ENCODE measurements at regions not wholly inside any gene's neighbourhood (a gene's known extent, or its start where the extent isn't known, plus 50 kb on each side); places are given as distances from the start of the nearest gene placed in this dataset.

DNA sequence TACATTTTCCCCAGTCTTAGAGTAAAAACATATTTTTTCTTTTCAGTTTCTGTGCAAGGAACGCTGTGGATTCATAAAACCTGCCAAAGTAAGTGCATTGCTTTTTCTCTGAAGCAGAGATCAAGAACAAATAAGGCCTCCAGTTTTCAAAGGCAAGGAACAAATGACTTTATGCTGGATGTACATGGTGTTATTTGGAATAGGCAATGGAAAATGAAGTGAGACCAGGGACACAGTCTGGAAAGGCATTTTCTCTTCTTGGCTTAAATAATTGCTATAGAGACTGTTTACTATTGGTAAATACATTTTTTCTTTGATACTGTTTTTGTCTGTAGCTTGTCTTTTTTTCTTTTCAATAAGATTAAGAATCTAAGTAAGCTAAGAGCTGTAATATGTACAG lies 725.9 kb upstream of the MDGA2 start:
- Histone ChIP-seq H3K36me3 (ENCODE audit: control insufficient read depth, insufficient read depth, low read length) (no peaks in the 10 kb centered on the region), H3K9me3 (ENCODE audit: control insufficient read depth, insufficient read depth, low read length) (no peaks in the 10 kb centered on the region), H3K27ac (ENCODE audit: low read length) (no peak overlapping the region), H3K4me3 (ENCODE audit: low read length) (no peak overlapping the region), H3K4me1 (ENCODE audit: control insufficient read depth, insufficient read depth, low read length) (no peaks in the 10 kb centered on the region), H3K27me3 (ENCODE audit: control insufficient read depth, insufficient read depth, low read length) (no peaks in the 10 kb centered on the region)
- DNase-seq (ENCODE audit: low read depth, low spot score): no peak
- WGBS (ENCODE audit: insufficient coverage, insufficient read length): no CpG with 5 or more reads among the region's 1 CpG

DNA sequence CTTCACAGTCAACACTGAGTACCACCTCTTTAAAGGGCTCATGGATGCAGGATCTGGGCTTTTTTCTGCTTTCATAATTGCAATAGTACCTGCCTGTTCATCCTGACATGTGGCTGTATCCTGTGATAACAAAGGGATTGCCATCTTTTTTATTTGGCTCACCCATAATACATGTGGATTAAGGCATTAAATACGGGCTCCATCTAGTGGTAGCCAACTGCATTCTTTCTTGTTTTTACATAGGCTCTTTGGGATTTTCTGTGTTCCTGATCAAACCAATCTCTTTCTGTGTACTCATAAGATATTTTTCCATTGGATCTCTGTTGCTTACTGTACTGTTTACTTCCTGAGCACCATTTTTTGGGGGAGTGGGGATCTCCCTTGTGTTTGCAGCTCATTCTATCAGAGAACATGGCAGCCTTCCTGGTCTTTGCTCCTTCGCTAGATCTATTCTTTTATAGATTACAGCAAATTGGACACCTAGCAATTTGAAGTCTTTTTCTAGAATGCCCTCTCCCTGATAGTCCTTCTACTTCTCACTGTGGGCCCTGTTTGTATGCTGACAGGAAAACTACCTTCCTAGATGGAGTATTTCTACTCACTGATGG lies 723.4 kb upstream of the MDGA2 start:
- no CpG with 5 or more reads among the region's 2 CpGs for WGBS (ENCODE audit: insufficient coverage, insufficient read length)
- H3K4me3 ChIP-seq (ENCODE audit: low read length): no peak overlapping the region
- no peaks in the 10 kb centered on the region for H3K9me3 ChIP-seq (ENCODE audit: control insufficient read depth, insufficient read depth, low read length)
- no peaks in the 10 kb centered on the region for H3K4me1 ChIP-seq (ENCODE audit: control insufficient read depth, insufficient read depth, low read length)
- H3K36me3 ChIP-seq (ENCODE audit: control insufficient read depth, insufficient read depth, low read length): no peaks in the 10 kb centered on the region
- no peaks in the 10 kb centered on the region for H3K27me3 ChIP-seq (ENCODE audit: control insufficient read depth, insufficient read depth, low read length)
- DNase-seq (ENCODE audit: low read depth, low spot score): peak; percentile 50
- no peak overlapping the region for H3K27ac ChIP-seq (ENCODE audit: low read length)

DNA sequence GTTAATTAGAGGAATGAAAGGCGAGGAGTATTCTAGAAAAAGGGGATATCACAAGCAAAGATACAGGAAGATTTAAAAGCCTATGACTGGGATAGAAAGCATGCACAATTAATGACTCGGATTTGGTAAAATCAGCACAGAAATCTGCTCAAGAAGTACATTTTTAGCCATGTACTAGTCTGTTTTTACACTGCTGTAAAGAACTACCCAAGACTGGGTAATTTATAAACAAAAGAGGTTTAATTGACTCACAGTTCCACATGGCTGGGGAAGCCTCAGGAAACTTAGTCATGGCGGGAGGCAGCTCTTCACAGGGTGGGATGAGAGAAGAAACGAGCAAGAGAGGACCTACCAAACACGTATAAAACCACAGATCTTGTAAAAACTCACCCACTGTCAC lies 716.3 kb upstream of the MDGA2 start:
- no CpG with 5 or more reads among the region's 5 CpGs for WGBS (ENCODE audit: insufficient coverage, insufficient read length)
- H3K27ac ChIP-seq (ENCODE audit: low read length): no peak overlapping the region
- no peaks in the 10 kb centered on the region for H3K4me1 ChIP-seq (ENCODE audit: control insufficient read depth, insufficient read depth, low read length)
- no peaks in the 10 kb centered on the region for H3K27me3 ChIP-seq (ENCODE audit: control insufficient read depth, insufficient read depth, low read length)
- no peak overlapping the region for H3K4me3 ChIP-seq (ENCODE audit: low read length)
- no peak for DNase-seq (ENCODE audit: low read depth, low spot score)
- H3K36me3 ChIP-seq (ENCODE audit: control insufficient read depth, insufficient read depth, low read length): no peaks in the 10 kb centered on the region
- H3K9me3 ChIP-seq (ENCODE audit: control insufficient read depth, insufficient read depth, low read length): no peaks in the 10 kb centered on the region

DNA sequence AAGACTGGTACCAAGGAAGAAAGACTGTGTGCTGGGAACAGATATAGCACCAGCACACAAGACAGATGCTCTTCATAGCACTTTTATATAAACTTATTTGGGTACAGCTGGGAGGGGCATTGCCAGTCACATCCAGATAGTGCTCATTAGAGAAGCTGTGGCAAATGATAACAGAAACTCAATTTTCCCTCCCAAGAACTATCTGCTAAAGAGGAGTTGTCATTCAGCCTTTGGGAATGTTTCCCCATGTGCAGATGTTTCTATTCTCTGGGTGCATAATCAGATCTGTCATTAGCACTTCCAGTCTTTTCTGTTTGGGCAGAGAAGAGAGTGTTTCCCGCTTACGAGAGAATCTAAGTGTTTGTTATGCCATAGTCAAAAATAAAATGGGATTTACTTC lies 714.9 kb upstream of the MDGA2 start:
- no peaks in the 10 kb centered on the region for H3K36me3 ChIP-seq (ENCODE audit: control insufficient read depth, insufficient read depth, low read length)
- DNase-seq (ENCODE audit: low read depth, low spot score): no peak
- WGBS (ENCODE audit: insufficient coverage, insufficient read length): no CpG with 5 or more reads among the region's 2 CpGs

DNA sequence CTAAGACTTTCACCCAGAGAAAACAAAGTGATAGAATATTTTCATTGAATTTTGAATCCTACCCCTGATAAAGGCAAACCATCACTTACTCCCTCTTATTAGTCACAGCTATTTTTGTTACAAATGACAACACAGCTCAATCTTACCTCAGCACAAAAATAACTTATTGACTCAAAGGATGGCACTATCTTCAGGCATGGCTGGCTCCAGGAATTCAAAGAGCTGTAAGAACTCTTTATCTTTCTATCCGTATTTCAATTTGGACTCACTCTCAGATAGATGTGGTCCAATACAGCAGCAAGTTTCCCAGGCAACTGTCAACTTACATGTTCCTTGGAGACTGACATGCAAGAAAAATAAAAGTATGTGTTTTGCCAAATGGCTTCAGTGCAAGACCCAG lies 709.4 kb upstream of the MDGA2 start:
- no CpG with 5 or more reads among the region's 1 CpG for WGBS (ENCODE audit: insufficient coverage, insufficient read length)
- H3K4me3 ChIP-seq (ENCODE audit: low read length): no peak overlapping the region
- DNase-seq (ENCODE audit: low read depth, low spot score): no peak
- no peaks in the 10 kb centered on the region for H3K9me3 ChIP-seq (ENCODE audit: control insufficient read depth, insufficient read depth, low read length)
- no peaks in the 10 kb centered on the region for H3K36me3 ChIP-seq (ENCODE audit: control insufficient read depth, insufficient read depth, low read length)
- H3K4me1 ChIP-seq (ENCODE audit: control insufficient read depth, insufficient read depth, low read length): no peaks in the 10 kb centered on the region; the same call in 1 of the 2 replicates
- H3K27me3 ChIP-seq (ENCODE audit: control insufficient read depth, insufficient read depth, low read length): no peaks in the 10 kb centered on the region
- H3K27ac ChIP-seq (ENCODE audit: low read length): no peak overlapping the region

More for the DNA sequence above, 714.9 kb upstream of the MDGA2 start:
- no peaks in the 10 kb centered on the region for H3K4me1 ChIP-seq (ENCODE audit: control insufficient read depth, insufficient read depth, low read length)
- no peak overlapping the region for H3K4me3 ChIP-seq (ENCODE audit: low read length)
- no peaks in the 10 kb centered on the region for H3K9me3 ChIP-seq (ENCODE audit: control insufficient read depth, insufficient read depth, low read length)
- H3K27me3 ChIP-seq (ENCODE audit: control insufficient read depth, insufficient read depth, low read length): no peaks in the 10 kb centered on the region
- H3K27ac ChIP-seq (ENCODE audit: low read length): no peak overlapping the region

DNA sequence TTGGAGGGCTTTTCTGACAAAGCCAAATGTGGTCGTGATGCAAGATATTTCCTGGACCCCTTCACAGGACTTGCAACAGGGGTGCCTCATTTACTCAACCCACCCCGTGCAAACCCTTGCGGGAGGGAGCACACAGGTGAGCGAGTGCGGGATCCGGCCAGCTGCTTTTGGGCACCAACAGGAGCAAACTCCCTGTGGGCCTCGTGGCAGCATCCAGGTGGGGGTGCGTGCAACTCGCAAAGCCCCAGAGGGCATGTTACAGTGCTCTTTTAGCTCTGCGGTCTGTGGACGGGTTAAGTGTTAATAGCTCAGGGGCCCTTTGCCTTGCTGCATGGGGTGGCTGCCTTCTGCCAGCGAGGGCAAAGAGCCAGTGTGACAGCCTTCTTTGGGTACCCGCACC lies 707.6 kb upstream of the MDGA2 start:
- no peak for DNase-seq (ENCODE audit: low read depth, low spot score)
- no peaks in the 10 kb centered on the region for H3K27me3 ChIP-seq (ENCODE audit: control insufficient read depth, insufficient read depth, low read length)
- no peaks in the 10 kb centered on the region; the same call in 1 of the 2 replicates for H3K4me1 ChIP-seq (ENCODE audit: control insufficient read depth, insufficient read depth, low read length)
- H3K36me3 ChIP-seq (ENCODE audit: control insufficient read depth, insufficient read depth, low read length): no peaks in the 10 kb centered on the region
- no peak overlapping the region for H3K27ac ChIP-seq (ENCODE audit: low read length)
- no CpG with 5 or more reads among the region's 13 CpGs for WGBS (ENCODE audit: insufficient coverage, insufficient read length)
- H3K4me3 ChIP-seq (ENCODE audit: low read length): no peak overlapping the region
- H3K9me3 ChIP-seq (ENCODE audit: control insufficient read depth, insufficient read depth, low read length): no peaks in the 10 kb centered on the region

DNA sequence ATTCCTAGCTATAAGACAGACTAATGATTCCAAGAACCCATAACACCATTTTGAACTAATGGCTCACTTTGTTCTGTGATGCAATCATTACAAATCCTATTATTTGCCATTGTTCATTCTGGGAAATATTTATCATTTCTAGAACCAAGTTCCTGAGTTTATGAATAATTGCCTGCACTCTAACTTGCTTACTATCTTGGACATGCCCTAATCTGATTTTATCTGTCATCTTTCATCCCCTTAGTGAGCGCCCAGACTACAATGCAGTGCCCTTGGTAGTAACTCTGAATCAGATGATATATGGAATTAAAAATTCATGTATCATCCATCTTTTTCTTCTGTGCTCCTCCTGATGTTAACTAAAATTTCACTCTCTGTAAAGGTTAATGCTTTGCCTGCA lies 703.1 kb upstream of the MDGA2 start:
- no peak for DNase-seq (ENCODE audit: low read depth, low spot score)
- no peak overlapping the region for H3K4me3 ChIP-seq (ENCODE audit: low read length)
- H3K9me3 ChIP-seq (ENCODE audit: control insufficient read depth, insufficient read depth, low read length): no peaks in the 10 kb centered on the region
- WGBS (ENCODE audit: insufficient coverage, insufficient read length): no CpG with 5 or more reads among the region's 1 CpG
- no peaks in the 10 kb centered on the region for H3K27me3 ChIP-seq (ENCODE audit: control insufficient read depth, insufficient read depth, low read length)
- H3K4me1 ChIP-seq (ENCODE audit: control insufficient read depth, insufficient read depth, low read length): no peaks in the 10 kb centered on the region; the same call in 1 of the 2 replicates
- H3K27ac ChIP-seq (ENCODE audit: low read length): no peak overlapping the region
- H3K36me3 ChIP-seq (ENCODE audit: control insufficient read depth, insufficient read depth, low read length): no peaks in the 10 kb centered on the region

DNA sequence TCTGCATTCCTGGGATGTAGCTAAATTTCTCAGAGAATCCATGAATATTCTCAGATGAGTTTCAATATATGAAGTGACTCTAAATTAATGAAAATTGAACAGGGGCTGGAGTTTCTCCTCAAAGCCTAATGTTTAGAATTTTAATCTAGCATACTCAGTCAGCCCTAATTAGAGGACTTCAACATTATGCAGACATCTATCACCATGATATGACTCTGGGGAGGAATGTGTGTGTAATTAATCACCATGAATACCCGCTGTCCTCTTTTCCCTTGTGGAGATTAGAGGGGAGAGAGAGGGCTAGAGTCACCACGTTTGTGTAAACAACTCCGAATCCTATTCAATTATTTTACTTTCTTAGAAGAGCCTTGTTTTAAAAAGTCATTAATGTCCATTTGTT lies 698.6 kb upstream of the MDGA2 start:
- no CpG with 5 or more reads among the region's 3 CpGs for WGBS (ENCODE audit: insufficient coverage, insufficient read length)
- Histone ChIP-seq H3K4me1 (ENCODE audit: control insufficient read depth, insufficient read depth, low read length) (no peaks in the 10 kb centered on the region), H3K27ac (ENCODE audit: low read length) (no peak overlapping the region), H3K36me3 (ENCODE audit: control insufficient read depth, insufficient read depth, low read length) (no peaks in the 10 kb centered on the region), H3K9me3 (ENCODE audit: control insufficient read depth, insufficient read depth, low read length) (no peaks in the 10 kb centered on the region), H3K4me3 (ENCODE audit: low read length) (no peak overlapping the region), H3K27me3 (ENCODE audit: control insufficient read depth, insufficient read depth, low read length) (no peaks in the 10 kb centered on the region)
- DNase-seq (ENCODE audit: low read depth, low spot score): no peak

DNA sequence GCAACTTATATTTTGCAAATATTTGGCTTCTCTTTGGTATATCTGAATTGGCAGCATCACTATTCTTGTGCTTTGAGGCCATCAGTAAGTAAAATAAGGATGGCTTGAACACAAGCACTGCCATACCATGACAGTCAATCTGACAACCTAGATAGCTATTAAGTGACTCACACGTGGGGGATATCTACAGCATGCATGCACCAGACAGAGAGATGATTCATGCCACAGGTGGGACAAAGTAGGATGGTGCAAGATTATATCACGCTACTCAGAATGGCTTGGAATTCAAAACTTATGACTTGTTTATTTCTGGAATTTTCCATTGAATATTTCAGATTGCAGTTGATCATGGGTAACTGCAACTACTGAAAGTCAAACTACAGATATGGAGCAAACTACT lies 675.6 kb upstream of the MDGA2 start:
- Histone ChIP-seq H3K27ac (ENCODE audit: low read length) (no peak overlapping the region), H3K4me1 (ENCODE audit: control insufficient read depth, insufficient read depth, low read length) (no peaks in the 10 kb centered on the region), H3K9me3 (ENCODE audit: control insufficient read depth, insufficient read depth, low read length) (no peaks in the 10 kb centered on the region), H3K27me3 (ENCODE audit: control insufficient read depth, insufficient read depth, low read length) (no peaks in the 10 kb centered on the region), H3K36me3 (ENCODE audit: control insufficient read depth, insufficient read depth, low read length) (no peaks in the 10 kb centered on the region), H3K4me3 (ENCODE audit: low read length) (no peak overlapping the region)
- WGBS (ENCODE audit: insufficient coverage, insufficient read length): no CpG with 5 or more reads among the region's 2 CpGs
- no peak for DNase-seq (ENCODE audit: low read depth, low spot score)

DNA sequence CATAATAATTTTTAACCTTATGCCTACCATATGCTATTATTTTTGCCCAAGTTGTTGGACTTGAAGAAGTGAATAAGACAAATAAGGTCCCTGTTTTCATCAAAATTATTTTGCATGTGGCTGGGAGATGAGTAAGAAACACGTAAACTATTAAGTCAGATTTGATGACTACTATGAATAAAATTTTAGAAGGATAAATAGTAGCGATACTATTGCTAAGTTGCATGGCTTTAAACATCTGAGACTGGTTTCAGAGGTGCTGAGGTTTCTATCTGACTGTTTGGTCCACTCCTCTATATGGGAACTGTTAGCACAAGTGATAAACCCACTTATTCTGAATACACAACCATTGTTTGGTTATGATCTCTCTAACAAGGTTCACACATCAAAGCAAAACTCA lies 674.3 kb upstream of the MDGA2 start:
- H3K36me3 ChIP-seq (ENCODE audit: control insufficient read depth, insufficient read depth, low read length): no peaks in the 10 kb centered on the region
- no peaks in the 10 kb centered on the region for H3K4me1 ChIP-seq (ENCODE audit: control insufficient read depth, insufficient read depth, low read length)
- no peak overlapping the region for H3K4me3 ChIP-seq (ENCODE audit: low read length)
- no peaks in the 10 kb centered on the region for H3K9me3 ChIP-seq (ENCODE audit: control insufficient read depth, insufficient read depth, low read length)
- no peaks in the 10 kb centered on the region for H3K27me3 ChIP-seq (ENCODE audit: control insufficient read depth, insufficient read depth, low read length)
- WGBS (ENCODE audit: insufficient coverage, insufficient read length): no CpG with 5 or more reads among the region's 2 CpGs
- H3K27ac ChIP-seq (ENCODE audit: low read length): no peak overlapping the region
- DNase-seq (ENCODE audit: low read depth, low spot score): no peak

DNA sequence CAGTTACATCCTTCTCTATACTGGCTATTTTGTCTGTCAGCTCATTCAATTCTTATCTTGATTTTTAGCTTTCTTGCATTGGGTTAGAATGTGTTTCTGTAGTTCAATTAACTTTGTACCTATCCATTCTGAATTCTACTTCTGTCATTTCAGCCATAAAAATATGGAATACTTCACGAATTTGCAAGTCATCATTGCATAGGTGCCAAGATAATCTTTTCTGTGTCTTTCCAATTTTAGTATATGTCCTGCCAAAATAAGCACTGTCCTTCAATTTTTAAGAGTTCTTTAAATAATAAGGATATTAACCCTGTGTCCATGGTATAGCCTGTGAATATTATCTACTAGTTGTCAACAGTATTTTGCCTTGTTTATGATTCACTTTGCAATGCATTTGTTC lies 665.7 kb upstream of the MDGA2 start:
- no peaks in the 10 kb centered on the region for H3K36me3 ChIP-seq (ENCODE audit: control insufficient read depth, insufficient read depth, low read length)
- DNase-seq (ENCODE audit: low read depth, low spot score): no peak
- no peak overlapping the region for H3K27ac ChIP-seq (ENCODE audit: low read length)
- no peaks in the 10 kb centered on the region for H3K4me1 ChIP-seq (ENCODE audit: control insufficient read depth, insufficient read depth, low read length)
- no peaks in the 10 kb centered on the region for H3K27me3 ChIP-seq (ENCODE audit: control insufficient read depth, insufficient read depth, low read length)
- no peak overlapping the region for H3K4me3 ChIP-seq (ENCODE audit: low read length)
- no CpG with 5 or more reads among the region's 1 CpG for WGBS (ENCODE audit: insufficient coverage, insufficient read length)
- no peaks in the 10 kb centered on the region for H3K9me3 ChIP-seq (ENCODE audit: control insufficient read depth, insufficient read depth, low read length)

Measured in iPS DF 6.9 (cell line).